Parathyroid adenoma (tissue), 2 donors: ENCODE measurements at regions not wholly inside any gene's neighbourhood (a gene's known extent, or its start where the extent isn't known, plus 50 kb on each side); places are given as distances from the start of the nearest gene placed in this dataset.
"Not testable (repeated sequence)": the region's sequence is repeated elsewhere in the genome, so short reads cannot be mapped to it uniquely, and the experiment has no call there.

Experiments
- H2AFZ ChIP-seq: fragments of 300-600 bp; sonication (generic); one replicate; pipeline ENCODE4 v1.7.0; 2017; ENCODE audit warnings: antibody characterized with exemption, mild to moderate bottlenecking
- H3K27ac ChIP-seq: fragments of 300-600 bp; sonication (generic); one replicate; pipeline ENCODE4 v1.7.0; 2017
- H3K27me3 ChIP-seq: fragments of 300-600 bp; sonication (generic); one replicate; pipeline ENCODE4 v1.7.0; 2017; ENCODE audit warnings: low read length; ENCODE audit not compliant: control insufficient read depth, insufficient read depth
- H3K36me3 ChIP-seq: fragments of 300-600 bp; sonication (generic); one replicate; pipeline ENCODE4 v1.7.0; 2017; ENCODE audit warnings: low read length; ENCODE audit not compliant: control insufficient read depth, insufficient read depth
- H3K4me1 ChIP-seq: fragments of 300-600 bp; sonication (generic); one replicate; pipeline ENCODE4 v1.7.0; 2017; ENCODE audit warnings: control low read depth
- H3K4me2 ChIP-seq: fragments of 300-600 bp; sonication (generic); one replicate; pipeline ENCODE4 v1.7.0; 2017; ENCODE audit warnings: low read length
- H3K4me3 ChIP-seq: fragments of 300-600 bp; sonication (generic); one replicate; pipeline ENCODE4 v1.7.0; 2017; ENCODE audit warnings: low read depth, low read length
- H3K79me2 ChIP-seq: fragments of 300-600 bp; sonication (generic); one replicate; pipeline ENCODE4 v1.7.0; 2017; ENCODE audit warnings: control low read depth
- H3K9ac ChIP-seq: fragments of 300-600 bp; sonication (generic); one replicate; pipeline ENCODE4 v1.7.0; 2017; ENCODE audit warnings: mild to moderate bottlenecking
- H3K9me3 ChIP-seq: fragments of 300-600 bp; sonication (generic); one replicate; pipeline ENCODE4 v1.7.0; 2017; ENCODE audit warnings: low read length; ENCODE audit not compliant: control insufficient read depth
- CTCF ChIP-seq: fragments of 300-600 bp; sonication (generic); IDR thresholded peaks from one replicate; pipeline ENCODE4 v1.7.0; 2017; ENCODE audit warnings: antibody characterized with exemption, mild to moderate bottlenecking
- donor health status: primary hyperparathyroidism.

- no peaks in the 10 kb centered on the region for H3K4me1 ChIP-seq
- H3K27me3 ChIP-seq: no peaks in the 10 kb centered on the region
These were observed 155.1 kb downstream of the OR13A1 start for GRCh38 chr10:45160271-45160670.

GRCh38 chr10:45163315-45163975 lies 152.0 kb downstream of the OR13A1 start:
- Histone ChIP-seq H3K4me2 (no peak overlapping the region), H3K9me3 (no peaks in the 10 kb centered on the region), H3K27me3 (no peaks in the 10 kb centered on the region), H2AFZ (no peak overlapping the region), H3K4me3 (no peak overlapping the region), H3K36me3 (no peaks in the 10 kb centered on the region), H3K27ac (no peak overlapping the region), H3K79me2 (no peaks in the 10 kb centered on the region), H3K9ac (no peak overlapping the region), H3K4me1 (no peaks in the 10 kb centered on the region)
- TF ChIP-seq CTCF: no peak

More at GRCh38 chr10:45160271-45160670, 155.1 kb downstream of the OR13A1 start:
- Histone ChIP-seq H3K9ac (no peak overlapping the region), H3K9me3 (no peaks in the 10 kb centered on the region), H3K4me2 (no peak overlapping the region), H3K4me3 (no peak overlapping the region), H3K36me3 (no peaks in the 10 kb centered on the region), H3K79me2 (no peaks in the 10 kb centered on the region), H2AFZ (no peak overlapping the region), H3K27ac (no peak overlapping the region)
- TF ChIP-seq CTCF: no peak

DNA sequence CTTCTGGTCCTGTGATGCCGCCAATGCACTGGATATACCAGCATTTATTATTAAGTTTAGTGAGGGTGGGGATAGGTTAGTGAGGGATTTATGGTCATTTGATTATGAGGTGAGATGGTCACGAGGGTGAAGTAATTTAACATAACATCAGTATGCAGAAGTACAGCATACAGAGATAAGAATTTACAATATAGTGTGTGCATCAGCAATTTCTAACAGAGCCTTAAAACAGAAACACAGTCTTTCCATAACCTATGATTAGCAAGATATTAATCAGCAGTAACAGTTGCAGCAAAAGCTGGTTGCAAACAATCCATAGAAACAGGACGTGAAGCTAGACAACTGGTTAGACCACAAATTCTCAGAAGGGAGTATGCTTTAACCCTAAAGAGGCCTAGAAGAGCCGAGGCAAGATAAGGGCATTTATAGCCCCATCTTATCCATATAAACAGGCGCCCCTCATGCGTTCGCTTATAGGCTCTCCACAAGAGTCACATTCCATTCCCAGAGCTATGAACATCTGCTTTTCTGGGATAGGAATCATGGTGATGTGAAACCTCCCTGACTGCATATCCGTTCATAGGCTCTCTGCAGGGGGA lies 139.8 kb downstream of the OR13A1 start:
- H3K9ac ChIP-seq, H3K27ac ChIP-seq, H3K79me2 ChIP-seq: not testable (repeated sequence)

DNA sequence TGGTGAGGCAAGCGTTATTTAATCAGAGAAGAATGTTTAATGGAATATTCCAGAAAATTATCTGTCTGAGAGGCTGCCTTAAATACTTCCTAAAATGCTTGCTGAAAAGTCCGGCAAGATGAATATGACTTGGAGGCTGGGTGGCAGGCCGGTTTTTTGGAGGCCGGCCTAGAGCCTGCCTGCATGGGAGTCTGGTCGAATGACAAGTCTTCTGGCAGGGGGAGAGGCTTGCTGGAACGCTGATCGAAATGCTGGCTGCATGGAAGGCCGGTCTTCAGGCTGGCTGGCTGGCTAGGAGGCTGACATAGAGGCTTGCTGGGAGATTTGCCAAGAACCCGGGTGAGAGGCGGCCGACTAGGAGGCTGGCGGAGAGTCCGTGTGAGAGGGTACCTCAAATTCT lies 135.7 kb downstream of the OR13A1 start:
- Histone ChIP-seq H2AFZ (no peak overlapping the region), H3K4me2 (no peak overlapping the region), H3K27ac (no peak overlapping the region), H3K79me2 (no peaks in the 10 kb centered on the region), H3K9ac (no peak overlapping the region), H3K4me1 (no peaks in the 10 kb centered on the region), H3K4me3 (no peak overlapping the region), H3K27me3 (no peaks in the 10 kb centered on the region), H3K9me3 (no peaks in the 10 kb centered on the region), H3K36me3 (no peaks in the 10 kb centered on the region)
- no peak for TF ChIP-seq CTCF

More for the DNA sequence above, 139.8 kb downstream of the OR13A1 start:
- not testable (repeated sequence) for H2AFZ ChIP-seq, H3K4me2 ChIP-seq, H3K27me3 ChIP-seq, H3K4me1 ChIP-seq, H3K4me3 ChIP-seq, H3K9me3 ChIP-seq, H3K36me3 ChIP-seq

- H2AFZ ChIP-seq: no peak overlapping the region
- no peaks in the 10 kb centered on the region for H3K36me3 ChIP-seq
- TF ChIP-seq CTCF: no peak
- H3K9ac ChIP-seq: no peak overlapping the region
- H3K79me2 ChIP-seq: no peaks in the 10 kb centered on the region
- no peak overlapping the region for H3K4me3 ChIP-seq
- no peaks in the 10 kb centered on the region for H3K9me3 ChIP-seq
- H3K4me2 ChIP-seq: no peak overlapping the region
- H3K27ac ChIP-seq: no peak overlapping the region
- H3K27me3 ChIP-seq: no peaks in the 10 kb centered on the region
- no peaks in the 10 kb centered on the region for H3K4me1 ChIP-seq
These were observed 134.9 kb downstream of the OR13A1 start for GRCh38 chr10:45180507-45180906.
